Esophagus squamous epithelium (tissue), 5 donors: ENCODE measurements at regions not wholly inside any gene's neighbourhood (a gene's known extent, or its start where the extent isn't known, plus 50 kb on each side); places are given as distances from the start of the nearest gene placed in this dataset.
A peak's percentile ranks its signal among the peaks of the same experiment; 100 is the strongest.

Source experiments
- DNase-seq: peaks from one replicate; lab custom pipeline; 2025; lab: John Stamatoyannopoulos, UW
- H3K27ac ChIP-seq, 4 donors: fragments of 200-600 bp; sonication (generic); one replicate each; pipeline ENCODE4 v1.5.1; 2016 to 2019; ENCODE audit warnings: mild to moderate bottlenecking in 1 of 4
- H3K27me3 ChIP-seq, 4 donors: fragments of 200-600 bp; sonication (generic); 1 replicate in 3 of 4; 2 replicates in 1 of 4; pipeline versions ENCODE4 v1.5.1 to v1.6.0; 2017 to 2021; ENCODE audit warnings: antibody characterized with exemption in 1 of 4
- H3K36me3 ChIP-seq, 3 donors: fragments of 200-600 bp; sonication (generic); one replicate each; pipeline ENCODE4 v1.5.1; 2016 to 2019
- H3K4me1 ChIP-seq, 3 donors: fragments of 200-600 bp; sonication (generic); one replicate each; pipeline ENCODE4 v1.5.1; 2017 to 2019
- H3K4me3 ChIP-seq, 4 donors: fragments of 200-600 bp; sonication (generic); 1 replicate in 3 of 4; 2 replicates in 1 of 4; pipeline ENCODE4 v1.5.1; 2016 to 2019; ENCODE audit warnings: mild to moderate bottlenecking in 2 of 4, moderate library complexity in 1 of 4
- H3K9me3 ChIP-seq, 3 donors: fragments of 200-600 bp; sonication (generic); one replicate each; pipeline ENCODE4 v1.5.1; 2016 to 2019
- POLR2A ChIP-seq, 4 donors: fragments of 450-650 bp; IDR thresholded peaks; one replicate each; pipeline ENCODE4 v1.6.1; 2017; ENCODE audit warnings: antibody characterized with exemption in 4 of 4, mild to moderate bottlenecking in 4 of 4, moderate library complexity in 3 of 4
- WGBS, 2 donors: methylation state at CpG; one replicate each; pipeline ENCODE4 v1.1.5; 2018; 5-methylcytosine and 5-hydroxymethylcytosine counted together
- intact Hi-C: fragments of 100-400 bp; cut with DNase I; formaldehyde crosslinking; loops from one replicate; pipeline ENCODE4 v1.15.0; 2022
- TF ChIP-seq, protein P1 (sequence below), 6 experiments: fragments of 450-650 bp in 4 of 6; fragments of 200-600 bp in 2 of 6; sonication (generic) in 2 of 6; IDR thresholded peaks; one replicate each; pipeline ENCODE4 v1.5.1; 2016 to 2019; ENCODE audit warnings: antibody characterized with exemption in 6 of 6, mild to moderate bottlenecking in 4 of 6, moderate library complexity in 4 of 6
- donor health status: DM: yes; HTN: yes; CAD: no.

DNA sequence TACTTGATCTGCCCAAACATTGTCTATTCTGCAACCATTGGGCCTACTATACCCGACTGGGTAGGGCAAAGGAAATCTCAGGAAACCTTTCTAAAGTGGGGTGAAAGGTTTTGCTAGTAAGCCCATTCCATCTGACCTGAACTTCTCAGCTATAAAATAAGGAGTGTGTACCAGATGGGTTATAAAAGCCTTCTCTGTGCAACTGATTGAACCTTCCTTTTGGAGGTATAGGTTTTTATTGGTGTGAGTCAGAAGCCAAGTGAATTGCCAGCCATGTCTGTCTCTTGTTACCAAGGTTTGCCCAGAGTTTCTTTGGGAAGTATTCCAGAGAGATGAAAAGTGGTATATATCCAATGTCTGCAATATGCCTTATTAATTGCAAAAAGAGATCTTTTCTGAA lies 1271.0 kb upstream of the WWC1 start:
- TF ChIP-seq, protein P1, sequence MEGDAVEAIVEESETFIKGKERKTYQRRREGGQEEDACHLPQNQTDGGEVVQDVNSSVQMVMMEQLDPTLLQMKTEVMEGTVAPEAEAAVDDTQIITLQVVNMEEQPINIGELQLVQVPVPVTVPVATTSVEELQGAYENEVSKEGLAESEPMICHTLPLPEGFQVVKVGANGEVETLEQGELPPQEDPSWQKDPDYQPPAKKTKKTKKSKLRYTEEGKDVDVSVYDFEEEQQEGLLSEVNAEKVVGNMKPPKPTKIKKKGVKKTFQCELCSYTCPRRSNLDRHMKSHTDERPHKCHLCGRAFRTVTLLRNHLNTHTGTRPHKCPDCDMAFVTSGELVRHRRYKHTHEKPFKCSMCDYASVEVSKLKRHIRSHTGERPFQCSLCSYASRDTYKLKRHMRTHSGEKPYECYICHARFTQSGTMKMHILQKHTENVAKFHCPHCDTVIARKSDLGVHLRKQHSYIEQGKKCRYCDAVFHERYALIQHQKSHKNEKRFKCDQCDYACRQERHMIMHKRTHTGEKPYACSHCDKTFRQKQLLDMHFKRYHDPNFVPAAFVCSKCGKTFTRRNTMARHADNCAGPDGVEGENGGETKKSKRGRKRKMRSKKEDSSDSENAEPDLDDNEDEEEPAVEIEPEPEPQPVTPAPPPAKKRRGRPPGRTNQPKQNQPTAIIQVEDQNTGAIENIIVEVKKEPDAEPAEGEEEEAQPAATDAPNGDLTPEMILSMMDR (IDR thresholded peaks at IDR 0.05), result no peak
- no peak for TF ChIP-seq POLR2A (IDR thresholded peaks at IDR 0.05)
- no peak for DNase-seq
- H3K27me3 ChIP-seq, result no peaks in the 10 kb centered on the region
- no peak overlapping the region for H3K4me3 ChIP-seq
- H3K4me1 ChIP-seq, result no peaks in the 10 kb centered on the region
- H3K9me3 ChIP-seq, result no peaks in the 10 kb centered on the region
- WGBS, 2 donors, result 33 to 70% methylated on average over 1 of the region's 1 CpG
- H3K27ac ChIP-seq, result no peak overlapping the region
- intact Hi-C loops, result no loop called here
- no peaks in the 10 kb centered on the region for H3K36me3 ChIP-seq

DNA sequence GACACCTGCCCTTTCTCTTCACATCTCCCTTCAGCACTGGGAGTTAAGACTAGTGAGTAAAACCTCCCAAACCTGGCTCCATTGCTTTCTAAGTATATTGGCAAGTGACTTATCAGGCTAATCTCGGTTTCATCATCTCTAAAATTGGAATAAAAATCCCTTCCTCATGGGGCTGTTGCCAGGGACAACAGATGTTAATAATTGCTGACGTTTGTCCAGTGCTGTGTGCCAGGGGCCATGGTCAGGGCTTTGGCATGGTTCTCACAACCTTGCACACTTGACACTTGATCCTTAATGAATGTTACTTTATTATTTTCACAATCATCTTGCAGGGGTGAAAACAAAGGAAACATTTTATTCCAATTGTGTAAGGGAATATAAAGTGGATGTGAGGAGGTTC lies 1262.0 kb upstream of the WWC1 start:
- Histone ChIP-seq H3K9me3 (no peaks in the 10 kb centered on the region), H3K36me3 (no peaks in the 10 kb centered on the region), H3K27ac (no peak overlapping the region), H3K4me1 (no peaks in the 10 kb centered on the region), H3K27me3 (no peaks in the 10 kb centered on the region), H3K4me3 (no peak overlapping the region)
- intact Hi-C loops, result no loop called here
- DNase-seq, result no peak
- WGBS, 2 donors, result 0 to 9% methylated on average over 2 of the region's 2 CpGs
- TF ChIP-seq, protein P1 (IDR thresholded peaks at IDR 0.05), result no peak
- TF ChIP-seq POLR2A (IDR thresholded peaks at IDR 0.05), result no peak

- intact Hi-C loops, result no loop called here
- no peaks in the 10 kb centered on the region for H3K36me3 ChIP-seq
- H3K4me1 ChIP-seq, result no peaks in the 10 kb centered on the region
- no peaks in the 10 kb centered on the region for H3K9me3 ChIP-seq
- TF ChIP-seq POLR2A (IDR thresholded peaks at IDR 0.05), result no peak
- TF ChIP-seq, protein P1 (IDR thresholded peaks at IDR 0.05), result peak in 1 of 6 experiments; percentile 39
- no peak overlapping the region for H3K4me3 ChIP-seq
- no peak overlapping the region for H3K27ac ChIP-seq
- no peak for DNase-seq
- WGBS, 2 donors, result 80 to 84% methylated on average over 7 to 16 of the region's 17 CpGs
- H3K27me3 ChIP-seq, result no peaks in the 10 kb centered on the region
Observed at GRCh38 chr5:167030500-167031120, 1260.8 kb upstream of the WWC1 start.

- no peak for TF ChIP-seq POLR2A (IDR thresholded peaks at IDR 0.05)
- TF ChIP-seq, protein P1 (IDR thresholded peaks at IDR 0.05), result no peak
- Histone ChIP-seq H3K27ac (no peak overlapping the region), H3K4me3 (no peak overlapping the region), H3K9me3 (no peaks in the 10 kb centered on the region), H3K36me3 (no peaks in the 10 kb centered on the region), H3K4me1 (no peaks in the 10 kb centered on the region), H3K27me3 (no peaks in the 10 kb centered on the region)
- no peak for DNase-seq
- intact Hi-C loops, result no loop called here
- 67 to 75% methylated on average over 4 of the region's 4 CpGs for WGBS, 2 donors
Observed at GRCh38 chr5:167036585-167036984, 1254.9 kb upstream of the WWC1 start.

DNA sequence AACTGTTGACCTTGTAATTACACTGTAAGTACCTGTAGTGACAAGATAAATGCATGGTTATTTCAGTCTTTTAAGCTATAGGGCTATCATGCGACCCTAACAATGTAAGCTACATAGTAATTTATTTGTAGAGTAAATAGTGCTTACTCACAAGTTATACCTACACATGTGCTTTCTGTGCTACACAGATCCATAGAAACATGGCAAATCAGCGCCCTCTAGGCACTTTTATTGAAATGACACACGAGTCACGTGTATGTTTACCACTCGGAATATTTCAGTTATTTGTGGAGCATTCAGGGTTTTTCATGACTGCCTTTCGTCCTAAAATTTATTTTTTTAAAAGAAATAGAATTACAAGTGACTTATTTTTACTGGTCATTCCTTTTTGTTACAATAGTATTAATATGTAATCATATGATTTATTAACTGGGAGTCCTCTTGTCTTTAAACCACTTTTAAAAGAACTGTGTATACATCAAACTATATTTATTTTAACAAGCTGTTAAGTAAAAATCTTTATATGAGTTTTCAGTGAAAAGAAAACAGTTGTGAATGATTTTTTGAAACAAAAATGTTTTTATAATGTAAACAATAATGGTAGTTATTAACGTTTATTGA lies 1242.3 kb upstream of the WWC1 start:
- Histone ChIP-seq H3K36me3 (no peaks in the 10 kb centered on the region), H3K27ac (no peak overlapping the region), H3K4me1 (no peaks in the 10 kb centered on the region), H3K9me3 (no peaks in the 10 kb centered on the region), H3K27me3 (no peaks in the 10 kb centered on the region), H3K4me3 (no peak overlapping the region)
- no peak for TF ChIP-seq POLR2A (IDR thresholded peaks at IDR 0.05)
- TF ChIP-seq, protein P1 (IDR thresholded peaks at IDR 0.05), result peak; percentile 19 to 65 (median 46)
- 15 to 19% methylated on average over 7 of the region's 7 CpGs for WGBS, 2 donors
- intact Hi-C loops, result no loop called here
- no peak for DNase-seq
